A673 (cell line): ENCODE measurements at regions not wholly inside any gene's neighbourhood (a gene's known extent, or its start where the extent isn't known, plus 50 kb on each side); places are given as distances from the start of the nearest gene placed in this dataset.

Experiments used
- BruUV-seq: library from RNA; stranded (reverse); fragments of 400-500 nt; replicated peaks from 2 replicates; lab custom pipeline; 2021; lab: Mats Ljungman, UMichigan
- CTCF ChIA-PET: fragments of 300-600 bp; sonication (Branson Sonifier 250); formaldehyde crosslinking; loops from one replicate; lab custom pipeline; 2022; ENCODE audit warnings: antibody characterized with exemption; lab: Charles Lee
- POLR2A ChIA-PET: fragments of 300-600 bp; sonication (Branson Sonifier 250); formaldehyde crosslinking; loops from one replicate; lab custom pipeline; 2022; ENCODE audit warnings: antibody characterized with exemption; ENCODE audit not compliant: low non-redundant PET; lab: Charles Lee
- DNase-seq: peaks from one replicate; pipeline ENCODE4 v3.0.0-alpha.2; 2015; ENCODE audit warnings: low spot score
- H3K27ac ChIP-seq: fragments of 200-600 bp; sonication (generic); 2 replicates; pipeline ENCODE4 v1.5.1; 2016; ENCODE audit warnings: mixed run types, low read depth, mild to moderate bottlenecking, mixed read lengths, antibody characterized with exemption, low read length; ENCODE audit not compliant: poor library complexity, severe bottlenecking
- H3K27me3 ChIP-seq: fragments of 200-600 bp; sonication (generic); replicated peaks from 2 replicates; pipeline ENCODE4 v1.6.1; 2017; ENCODE audit warnings: mixed run types, low read depth, mild to moderate bottlenecking, mixed read lengths, antibody characterized with exemption, low read length; ENCODE audit not compliant: insufficient read depth, poor library complexity
- H3K36me3 ChIP-seq: fragments of 200-600 bp; sonication (generic); 2 replicates; pipeline ENCODE4 v1.6.1; 2016; ENCODE audit warnings: mixed run types, mild to moderate bottlenecking, mixed read lengths, antibody characterized with exemption, low read length; ENCODE audit not compliant: insufficient read depth, poor library complexity, severe bottlenecking
- H3K4me1 ChIP-seq: fragments of 200-600 bp; sonication (generic); 2 replicates; pipeline ENCODE4 v1.6.1; 2017; ENCODE audit warnings: mixed run types, mild to moderate bottlenecking, mixed read lengths, antibody characterized with exemption, low read length; ENCODE audit not compliant: insufficient read depth, poor library complexity, severe bottlenecking
- H3K4me3 ChIP-seq: fragments of 200-600 bp; sonication (generic); 2 replicates; pipeline ENCODE4 v1.5.1; 2016; ENCODE audit warnings: low read depth, mixed run types, mild to moderate bottlenecking, mixed read lengths, low read length; ENCODE audit not compliant: poor library complexity, severe bottlenecking
- H3K9me3 ChIP-seq: fragments of 200-600 bp; sonication (generic); 2 replicates; pipeline ENCODE4 v1.6.1; 2016; ENCODE audit warnings: mixed run types, low read depth, mild to moderate bottlenecking, mixed read lengths, antibody characterized with exemption, low read length; ENCODE audit not compliant: poor library complexity, severe bottlenecking
- CTCF ChIP-seq: fragments of 300-800, 200-600 bp; sonication (generic); conservative IDR thresholded peaks from 2 replicates; pipeline ENCODE4 v1.5.1; 2017; ENCODE audit warnings: low read depth, mild to moderate bottlenecking, antibody characterized with exemption, low read length, moderate library complexity, mixed read lengths
- EZH2 ChIP-seq: fragments of 200-600 bp; sonication (generic); IDR thresholded peaks from 2 replicates; pipeline ENCODE4 v1.6.1; 2017; ENCODE audit warnings: borderline replicate concordance, low read depth, mild to moderate bottlenecking, mixed read lengths, antibody characterized with exemption, low read length; ENCODE audit not compliant: poor library complexity, severe bottlenecking
- intact Hi-C: fragments of 100-400 bp; cut with micrococcal nuclease; formaldehyde crosslinking; loops from one replicate; pipeline ENCODE4 v1.10.0; 2022; ENCODE audit not compliant: unreplicated experiment

- Histone ChIP-seq H3K36me3 (no peaks in the 10 kb centered on the region), H3K4me3 (no peak overlapping the region), H3K4me1 (peaks cover 7% of the 10 kb centered on the region), H3K27me3 (no peaks in the 10 kb centered on the region), H3K27ac (no peak overlapping the region), H3K9me3 (no peaks in the 10 kb centered on the region)
- intact Hi-C loops, result no loop called here
- BruUV-seq, result no TSS peak
- no peak for TF ChIP-seq CTCF
- POLR2A ChIA-PET, result no interaction called here
- CTCF ChIA-PET, result no interaction called here
- no peak for DNase-seq
Measured at GRCh38 chr4:184286358-184286757, 68.7 kb upstream of the ENPP6 start.

GRCh38 chr4:184284742-184285141, 67.1 kb upstream of the ENPP6 start:
- ChIA-PET POLR2A (no interaction called here), CTCF (no interaction called here)
- intact Hi-C loops, result no loop called here
- no peak overlapping the region for H3K27ac ChIP-seq
- BruUV-seq, result no TSS peak
- no peaks in the 10 kb centered on the region for H3K36me3 ChIP-seq
- peaks cover 7% of the 10 kb centered on the region for H3K4me1 ChIP-seq
- no peaks in the 10 kb centered on the region for H3K27me3 ChIP-seq
- H3K4me3 ChIP-seq, result no peak overlapping the region
- H3K9me3 ChIP-seq, result no peaks in the 10 kb centered on the region
- TF ChIP-seq CTCF (no peak), EZH2 (no peak)
- DNase-seq, result no peak

- CTCF ChIA-PET, result no interaction called here
- POLR2A ChIA-PET, result no interaction called here
Measured at GRCh38 chr4:184284336-184284690, 66.6 kb upstream of the ENPP6 start.

More at GRCh38 chr4:184284336-184284690, 66.6 kb upstream of the ENPP6 start:
- intact Hi-C loops, result no loop called here
- BruUV-seq, result no TSS peak
- no peak for DNase-seq
- no peaks in the 10 kb centered on the region for H3K27me3 ChIP-seq
- no peak overlapping the region for H3K27ac ChIP-seq
- no peaks in the 10 kb centered on the region for H3K9me3 ChIP-seq
- no peak for TF ChIP-seq EZH2
- TF ChIP-seq CTCF, result no peak
- H3K36me3 ChIP-seq, result no peaks in the 10 kb centered on the region
- peaks cover 7% of the 10 kb centered on the region for H3K4me1 ChIP-seq
- no peak overlapping the region for H3K4me3 ChIP-seq
